Heart left ventricle (tissue), 13 donors: ENCODE measurements at regions not wholly inside any gene's neighbourhood (a gene's known extent, or its start where the extent isn't known, plus 50 kb on each side); places are given as distances from the start of the nearest gene placed in this dataset.

Source experiments
- POLR2A ChIP-seq, 2 donors: fragments of 450-650 bp; IDR thresholded peaks; one replicate each; pipeline ENCODE4 v1.6.1; 2017; ENCODE audit warnings: antibody characterized with exemption in 2 of 2, mild to moderate bottlenecking in 2 of 2, moderate library complexity in 2 of 2
- TF ChIP-seq, protein P1 (sequence below), 12 donors: fragments of 200-600 bp; sonication (generic) in 4 of 12; IDR thresholded peaks; one replicate each; pipeline versions ENCODE4 v1.5.0 to v1.8.0; 2018 to 2022; ENCODE audit warnings: antibody characterized with exemption in 12 of 12, mild to moderate bottlenecking in 5 of 12
- donor health status: ischemic (EF 13 %, LVEDD 7.1; RV severe dilation, severe dysfunction).
- donor health status: DM: no; HTN: yes; CAD: no.
- donor health status: DM: no; HTN: no; CAD: no.
- donor health status: ischemic (EF 25% LVEDD 6.9; RV normal size, moderate dysfunction).
- donor health status: ischemic (EF 25% LVEDD 5.7; RV mildly dilated, moderate dysfunction).
- donor health status: ischemic (EF 35%, LVEDD 5.7; RV mildly dilated, moderate dysfunction).
- donor health status: nonischemic (EF 11% LVEDD 7.7; RV severe dilation, severe dysfunction).
- donor health status: DM: yes; HTN: yes; CAD: no.
- donor health status: PGD.
- donor health status: ischemic (EF 29% LVEDD 5.4; RV normal size, mild dysfunction).
- donor health status: nonischemic (EF 23%, LVEDD 6.1; RV moderate dilation, normal function).

DNA sequence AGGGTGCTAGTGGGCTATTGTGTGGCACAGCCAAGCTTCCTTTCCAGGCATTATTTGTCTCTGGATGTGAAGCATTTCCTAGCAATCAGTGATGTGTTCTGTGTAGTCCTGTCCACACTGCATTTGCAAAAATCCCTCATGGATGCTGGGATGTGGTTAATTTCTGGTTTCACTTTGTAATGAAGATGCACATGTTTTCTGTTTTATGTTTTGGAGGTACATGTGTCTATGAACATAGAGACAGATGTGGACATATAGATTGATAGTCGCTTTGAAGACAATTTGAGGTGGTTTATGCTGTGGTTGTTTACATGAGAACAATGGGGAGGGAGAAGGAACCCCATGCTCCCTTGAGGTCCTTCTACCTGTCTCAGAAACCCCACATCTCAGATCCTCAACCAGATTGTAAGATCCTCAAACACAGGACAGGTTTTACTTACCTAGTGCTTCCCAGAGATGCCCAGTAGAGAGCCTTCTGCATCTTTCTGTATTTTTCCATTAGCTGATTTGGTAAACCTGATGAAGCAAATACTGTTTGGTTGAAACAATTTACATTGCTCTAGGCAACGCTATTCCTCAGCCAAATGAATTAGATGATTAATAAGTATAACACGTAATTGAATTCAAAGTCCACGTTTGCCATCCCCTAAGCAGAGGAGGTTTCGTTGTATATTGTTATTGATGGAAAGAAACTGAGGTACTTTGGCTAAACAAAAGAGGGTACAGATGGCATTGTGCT is 204.4 kb downstream of the SPP2 start:
- no peak for TF ChIP-seq POLR2A (IDR thresholded peaks at IDR 0.05)
- TF ChIP-seq, protein P1, sequence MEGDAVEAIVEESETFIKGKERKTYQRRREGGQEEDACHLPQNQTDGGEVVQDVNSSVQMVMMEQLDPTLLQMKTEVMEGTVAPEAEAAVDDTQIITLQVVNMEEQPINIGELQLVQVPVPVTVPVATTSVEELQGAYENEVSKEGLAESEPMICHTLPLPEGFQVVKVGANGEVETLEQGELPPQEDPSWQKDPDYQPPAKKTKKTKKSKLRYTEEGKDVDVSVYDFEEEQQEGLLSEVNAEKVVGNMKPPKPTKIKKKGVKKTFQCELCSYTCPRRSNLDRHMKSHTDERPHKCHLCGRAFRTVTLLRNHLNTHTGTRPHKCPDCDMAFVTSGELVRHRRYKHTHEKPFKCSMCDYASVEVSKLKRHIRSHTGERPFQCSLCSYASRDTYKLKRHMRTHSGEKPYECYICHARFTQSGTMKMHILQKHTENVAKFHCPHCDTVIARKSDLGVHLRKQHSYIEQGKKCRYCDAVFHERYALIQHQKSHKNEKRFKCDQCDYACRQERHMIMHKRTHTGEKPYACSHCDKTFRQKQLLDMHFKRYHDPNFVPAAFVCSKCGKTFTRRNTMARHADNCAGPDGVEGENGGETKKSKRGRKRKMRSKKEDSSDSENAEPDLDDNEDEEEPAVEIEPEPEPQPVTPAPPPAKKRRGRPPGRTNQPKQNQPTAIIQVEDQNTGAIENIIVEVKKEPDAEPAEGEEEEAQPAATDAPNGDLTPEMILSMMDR (IDR thresholded peaks at IDR 0.05): no peak
